ENCODE measurements at regions not wholly inside any gene's neighbourhood (a gene's known extent, or its start where the extent isn't known, plus 50 kb on each side); places are given as distances from the start of the nearest gene placed in this dataset.

DNA sequence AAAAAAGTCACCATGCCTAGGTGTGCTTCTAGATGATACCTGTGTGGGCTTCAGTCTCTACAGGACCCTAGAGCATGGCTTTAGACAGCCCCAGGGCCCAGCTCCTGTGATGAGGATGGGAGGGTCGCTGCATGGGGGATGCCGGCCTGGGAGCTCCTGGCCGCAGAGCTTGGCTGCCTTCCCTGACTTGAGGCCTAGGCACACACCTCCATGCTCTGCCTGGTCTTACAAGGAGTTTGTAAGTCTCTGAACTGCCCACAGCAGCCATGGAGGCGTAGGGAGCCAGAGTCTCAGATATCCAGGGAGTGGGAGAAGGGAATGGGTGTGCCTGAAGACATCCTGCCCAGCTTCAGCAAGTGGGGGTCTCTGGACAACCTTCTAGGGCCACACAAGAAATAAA lies 149.5 kb upstream of the MYL2 start:
- Histone ChIP-seq H3K27me3 (replicated peaks in 1 of 4; ENCODE audit: control extremely low read depth in 1 of 4, control insufficient read depth in 3 of 4, insufficient read depth in 4 of 4, low read length in 3 of 4) (peaks cover 0 to 20% (median 2%) of the 10 kb centered on the region in 4 experiments), H3K36me3 (replicated peaks in 1 of 2; ENCODE audit: control extremely low read depth in 1 of 2, control insufficient read depth in 1 of 2, extremely low read depth in 1 of 2, insufficient read depth in 2 of 2, low read length in 1 of 2) (no peaks in the 10 kb centered on the region), H3K79me2 (ENCODE audit: control insufficient read depth, insufficient read depth, low read length) (no peaks in the 10 kb centered on the region), H3K9ac (ENCODE audit: low read length) (no peak overlapping the region), H3K9me3 (ENCODE audit: control extremely low read depth in 1 of 3, control insufficient read depth in 2 of 3, insufficient read depth in 1 of 3, low read length in 2 of 3) (peaks cover 0 to 6% (median 0%) of the 10 kb centered on the region in 3 donors), H4K20me1 (ENCODE audit: control insufficient read depth, insufficient read depth, low read length, poor library complexity, severe bottlenecking) (no peaks in the 10 kb centered on the region), H3K4me3 (ENCODE audit: control extremely low read depth in 1 of 5, extremely low read depth in 1 of 5, insufficient read depth in 1 of 5, low read depth in 2 of 5, low read length in 4 of 5) (no peak overlapping the region), H3K4me2 (replicated peaks; ENCODE audit: low read depth, low read length, poor library complexity, severe bottlenecking) (no peak overlapping the region), H3K4me1 (ENCODE audit: control insufficient read depth in 2 of 2, insufficient read depth in 2 of 2, low read length in 2 of 2) (no peaks in the 10 kb centered on the region), H2AFZ (ENCODE audit: insufficient read depth, low read depth, low read length, poor library complexity, severe bottlenecking) (no peak overlapping the region), H3K27ac (ENCODE audit: low read length in 2 of 2) (no peak overlapping the region)
- WGBS (ENCODE audit: insufficient coverage): 97% methylated on average over 3 of the region's 4 CpGs
- Mint-ChIP-seq H3K9me3 (ENCODE audit: insufficient read depth) (no peaks in the 10 kb centered on the region), H3K4me3 (no peak overlapping the region), H3K27me3 (peaks cover 27% of the 10 kb centered on the region), H3K27ac (no peak overlapping the region), H3K4me1 (no peaks in the 10 kb centered on the region)
- DNase-seq (no peak), ATAC-seq (ENCODE audit: low read depth) (no peak)
- CTCF ChIA-PET: no interaction called here
- POLR2A ChIA-PET: no interaction called here
- TF ChIP-seq EZH2 (IDR thresholded peaks at IDR 0.05; ENCODE audit: borderline replicate concordance, insufficient read depth, low read depth, low read length, poor library complexity, severe bottlenecking): no peak
- no peak for TF ChIP-seq CTCF (IDR thresholded peaks at IDR 0.05)
- intact Hi-C loops (cut with micrococcal nuclease): no loop called here

DNA sequence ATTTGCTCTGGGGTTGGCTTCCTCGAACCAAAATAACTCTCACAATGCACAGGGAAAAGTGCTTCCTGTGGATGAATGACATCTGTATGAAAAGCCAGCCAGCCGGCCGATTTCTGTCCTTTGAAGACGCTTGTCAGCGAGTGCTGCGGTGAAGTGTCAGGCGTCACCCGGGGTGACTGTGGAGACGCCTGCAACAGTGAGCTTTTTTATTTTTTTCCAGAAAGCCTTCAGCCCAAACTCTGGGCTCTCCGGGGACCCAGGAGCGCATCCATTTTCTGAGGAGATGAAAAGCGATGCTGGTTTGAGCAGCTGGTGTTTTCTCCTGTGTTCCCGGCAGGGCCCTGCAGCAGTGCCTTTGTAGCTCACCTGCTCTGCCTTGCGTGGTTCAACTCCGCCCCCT lies 147.9 kb upstream of the MYL2 start:
- Mint-ChIP-seq H3K4me3 (no peak overlapping the region), H3K4me1 (no peaks in the 10 kb centered on the region), H3K9me3 (ENCODE audit: insufficient read depth) (no peaks in the 10 kb centered on the region), H3K27ac (no peak overlapping the region), H3K27me3 (peaks cover 27% of the 10 kb centered on the region)
- intact Hi-C loops (cut with micrococcal nuclease): no loop called here
- no peaks in the 10 kb centered on the region for H3K36me3 ChIP-seq (replicated peaks in 1 of 2; ENCODE audit: control extremely low read depth in 1 of 2, control insufficient read depth in 1 of 2, extremely low read depth in 1 of 2, insufficient read depth in 2 of 2, low read length in 1 of 2)
- no peaks in the 10 kb centered on the region for H3K4me1 ChIP-seq (ENCODE audit: control insufficient read depth in 2 of 2, insufficient read depth in 2 of 2, low read length in 2 of 2)
- no peaks in the 10 kb centered on the region for H3K79me2 ChIP-seq (ENCODE audit: control insufficient read depth, insufficient read depth, low read length)
- peaks cover 0 to 20% (median 2%) of the 10 kb centered on the region in 4 experiments for H3K27me3 ChIP-seq (replicated peaks in 1 of 4; ENCODE audit: control extremely low read depth in 1 of 4, control insufficient read depth in 3 of 4, insufficient read depth in 4 of 4, low read length in 3 of 4)
- H2AFZ ChIP-seq (ENCODE audit: insufficient read depth, low read depth, low read length, poor library complexity, severe bottlenecking): no peak overlapping the region
- no peak overlapping the region for H3K27ac ChIP-seq (ENCODE audit: low read length in 2 of 2)
- no peak overlapping the region for H3K4me2 ChIP-seq (replicated peaks; ENCODE audit: low read depth, low read length, poor library complexity, severe bottlenecking)
- ChIA-PET CTCF (no interaction called here), POLR2A (interaction anchor here (0.5 kb wide), 1 partner anchor 776 kb away, joined by 3 read pairs; no protein-coding TSS in a partner anchor)
- H3K9me3 ChIP-seq (ENCODE audit: control extremely low read depth in 1 of 3, control insufficient read depth in 2 of 3, insufficient read depth in 1 of 3, low read length in 2 of 3): peaks cover 0 to 6% (median 0%) of the 10 kb centered on the region in 3 donors
- 63% methylated on average over 14 of the region's 15 CpGs for WGBS (ENCODE audit: insufficient coverage)
- no peak overlapping the region for H3K9ac ChIP-seq (ENCODE audit: low read length)
- ATAC-seq (ENCODE audit: low read depth): no peak
- no peak overlapping the region for H3K4me3 ChIP-seq (ENCODE audit: control extremely low read depth in 1 of 5, extremely low read depth in 1 of 5, insufficient read depth in 1 of 5, low read depth in 2 of 5, low read length in 4 of 5)
- no peak for DNase-seq
- H4K20me1 ChIP-seq (ENCODE audit: control insufficient read depth, insufficient read depth, low read length, poor library complexity, severe bottlenecking): no peaks in the 10 kb centered on the region
- no peak for TF ChIP-seq CTCF (IDR thresholded peaks at IDR 0.05)
